Fibroblast of the aortic adventitia (primary cell): ENCODE measurements at regions not wholly inside any gene's neighbourhood (a gene's known extent, or its start where the extent isn't known, plus 50 kb on each side); places are given as distances from the start of the nearest gene placed in this dataset.

Source experiments
- DNase-seq: peaks from one replicate; pipeline ENCODE4 v3.0.0-alpha.2; 2010; ENCODE audit warnings: low read depth
- H3K4me3 ChIP-seq: 2 replicates; pipeline ENCODE4 v1.5.1; 2011; ENCODE audit warnings: low read depth, mild to moderate bottlenecking, control low read depth, low read length, moderate library complexity
- TF ChIP-seq, protein P1 (sequence below): IDR thresholded peaks from 2 replicates; pipeline ENCODE4 v1.5.1; 2011; ENCODE audit warnings: mild to moderate bottlenecking, low read length, control low read depth, inconsistent platforms; ENCODE audit not compliant: insufficient read depth

DNA sequence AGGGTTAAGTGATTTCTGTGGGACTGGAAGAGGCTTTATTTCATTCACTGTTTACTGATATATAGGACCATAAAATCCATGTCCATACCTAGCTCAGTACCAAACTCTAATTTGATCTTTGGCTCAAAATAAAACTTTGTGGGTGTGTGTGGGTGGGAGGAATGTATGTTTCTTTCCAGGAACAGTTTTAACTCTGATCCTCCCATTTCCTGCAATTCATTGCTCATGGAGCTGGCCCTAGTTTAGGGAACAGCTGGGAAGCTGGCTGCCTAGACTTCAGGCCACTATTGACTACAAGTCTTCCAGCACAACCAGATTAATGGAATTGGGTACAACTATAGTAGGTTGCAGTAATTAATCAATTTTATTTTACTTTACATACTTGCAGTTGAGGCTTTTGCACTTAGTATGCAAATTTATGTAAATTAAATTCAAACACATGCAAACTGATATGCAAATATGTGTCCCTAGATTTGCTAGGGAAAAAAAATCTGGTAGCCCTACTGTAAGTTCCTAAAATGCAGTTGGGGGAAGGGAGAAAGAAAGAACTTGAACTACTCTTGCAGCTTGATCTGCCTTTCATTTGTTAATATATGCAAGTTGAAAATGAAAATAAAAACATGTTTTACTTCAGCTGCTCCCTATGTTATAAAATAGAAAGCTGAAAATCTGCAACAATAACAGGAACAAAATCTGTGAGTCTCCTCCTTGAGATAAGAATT is 1070.3 kb upstream of the CELF4 start:
- no peak for DNase-seq
- H3K4me3 ChIP-seq: no peak overlapping the region

DNA sequence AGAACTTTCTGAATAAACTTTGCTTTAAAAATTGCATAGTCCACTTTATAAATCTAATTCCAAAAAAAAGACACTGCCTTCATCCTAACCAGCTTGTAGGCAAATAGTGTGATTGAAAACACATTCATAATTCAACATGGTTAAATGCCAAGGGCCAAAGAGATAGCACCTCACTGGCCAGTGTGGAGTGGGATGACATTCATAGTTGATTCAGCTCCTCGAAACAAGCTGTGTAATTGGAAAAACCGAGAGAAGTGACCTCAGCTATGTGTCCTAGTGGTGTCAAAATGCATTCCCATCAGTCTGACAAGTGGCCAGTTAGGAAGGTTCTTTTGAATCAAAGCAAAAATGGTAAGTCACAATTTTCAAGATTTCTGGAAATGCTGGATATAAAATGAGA is 1068.5 kb upstream of the CELF4 start:
- no peak for DNase-seq
- no peak overlapping the region for H3K4me3 ChIP-seq
- TF ChIP-seq, protein P1, sequence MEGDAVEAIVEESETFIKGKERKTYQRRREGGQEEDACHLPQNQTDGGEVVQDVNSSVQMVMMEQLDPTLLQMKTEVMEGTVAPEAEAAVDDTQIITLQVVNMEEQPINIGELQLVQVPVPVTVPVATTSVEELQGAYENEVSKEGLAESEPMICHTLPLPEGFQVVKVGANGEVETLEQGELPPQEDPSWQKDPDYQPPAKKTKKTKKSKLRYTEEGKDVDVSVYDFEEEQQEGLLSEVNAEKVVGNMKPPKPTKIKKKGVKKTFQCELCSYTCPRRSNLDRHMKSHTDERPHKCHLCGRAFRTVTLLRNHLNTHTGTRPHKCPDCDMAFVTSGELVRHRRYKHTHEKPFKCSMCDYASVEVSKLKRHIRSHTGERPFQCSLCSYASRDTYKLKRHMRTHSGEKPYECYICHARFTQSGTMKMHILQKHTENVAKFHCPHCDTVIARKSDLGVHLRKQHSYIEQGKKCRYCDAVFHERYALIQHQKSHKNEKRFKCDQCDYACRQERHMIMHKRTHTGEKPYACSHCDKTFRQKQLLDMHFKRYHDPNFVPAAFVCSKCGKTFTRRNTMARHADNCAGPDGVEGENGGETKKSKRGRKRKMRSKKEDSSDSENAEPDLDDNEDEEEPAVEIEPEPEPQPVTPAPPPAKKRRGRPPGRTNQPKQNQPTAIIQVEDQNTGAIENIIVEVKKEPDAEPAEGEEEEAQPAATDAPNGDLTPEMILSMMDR: no peak

More for the DNA sequence above, 1070.3 kb upstream of the CELF4 start:
- TF ChIP-seq, protein P1: no peak

DNA sequence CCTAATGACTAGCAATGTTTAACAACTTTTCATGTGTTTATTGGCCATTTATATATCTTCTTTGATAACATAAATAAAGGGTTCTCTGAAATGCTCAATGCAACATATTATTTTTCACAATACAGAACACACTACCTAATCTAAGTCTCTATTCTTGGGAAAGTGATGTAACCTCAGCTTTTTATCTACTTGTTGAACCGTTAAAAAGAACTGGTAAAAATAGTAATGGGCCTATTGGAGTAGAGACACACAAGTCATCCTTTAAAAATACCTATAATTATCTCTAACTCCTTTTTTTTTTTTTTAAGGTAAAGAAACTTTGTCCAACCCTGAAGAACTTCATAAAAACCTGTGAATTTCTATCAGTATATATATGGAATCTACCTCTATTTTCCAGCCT is 1067.7 kb upstream of the CELF4 start:
- TF ChIP-seq, protein P1: no peak
- no peak for DNase-seq
- no peak overlapping the region for H3K4me3 ChIP-seq

DNA sequence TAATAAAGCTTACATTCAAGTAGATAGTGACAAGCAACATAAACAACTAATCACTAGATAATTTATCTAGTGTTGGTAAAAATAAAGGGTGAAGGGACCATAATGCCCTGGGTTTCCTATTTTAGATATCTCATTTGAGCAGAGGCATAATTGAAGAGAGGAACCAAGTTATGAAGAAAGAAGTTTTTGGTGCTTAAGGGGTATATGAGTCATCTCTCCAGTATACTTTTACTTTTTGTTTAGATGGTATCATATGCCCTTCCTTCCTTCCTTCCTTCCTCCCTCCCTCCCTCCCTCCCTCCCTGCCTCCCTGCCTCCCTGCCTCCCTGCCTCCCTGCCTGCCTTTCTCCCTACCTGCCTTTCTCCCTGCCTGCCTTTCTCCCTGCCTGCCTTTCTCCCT is 1053.5 kb upstream of the CELF4 start:
- TF ChIP-seq, protein P1: no peak
- no peak for DNase-seq
- H3K4me3 ChIP-seq: no peak overlapping the region

DNA sequence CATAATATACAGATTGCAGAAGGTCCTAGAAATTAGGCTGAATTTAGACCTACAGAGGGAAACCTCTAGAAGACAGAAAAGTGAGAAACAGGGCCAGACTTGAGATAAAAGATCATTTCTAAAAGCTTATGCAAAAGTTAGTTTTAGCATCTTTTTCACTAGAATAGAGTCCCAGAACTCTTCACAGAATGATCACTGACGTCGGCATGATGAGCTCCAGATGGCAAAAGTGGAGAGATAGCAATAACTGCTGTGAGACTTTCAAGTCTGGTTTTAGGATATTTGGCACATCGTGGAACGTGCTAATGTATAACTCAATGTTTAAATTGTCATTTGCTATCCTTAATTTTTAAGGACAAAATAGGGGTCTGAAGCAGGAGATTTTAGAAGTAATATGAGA is 1050.7 kb upstream of the CELF4 start:
- no peak overlapping the region for H3K4me3 ChIP-seq
- no peak for DNase-seq
- TF ChIP-seq, protein P1: no peak

DNA sequence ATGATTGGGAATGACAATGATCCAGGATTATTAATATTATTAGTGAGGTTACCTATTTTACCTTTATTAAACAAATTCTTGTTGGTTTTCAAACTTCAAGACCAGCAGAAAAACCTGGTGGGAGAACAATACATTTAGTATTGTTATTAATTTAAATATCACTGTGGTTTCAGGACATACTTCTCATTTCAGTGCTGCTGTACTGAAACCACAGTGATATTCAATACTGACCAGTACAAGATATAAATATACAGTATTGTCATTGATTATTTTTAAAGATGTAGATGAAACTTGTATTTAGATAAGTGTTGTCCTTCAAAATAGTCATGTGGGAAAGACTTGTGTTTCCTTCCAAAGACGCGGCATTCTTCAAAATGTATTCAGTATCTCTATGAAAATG is 1047.3 kb upstream of the CELF4 start:
- TF ChIP-seq, protein P1: no peak
- no peak overlapping the region for H3K4me3 ChIP-seq
- no peak for DNase-seq
